ENCODE measurements at regions not wholly inside any gene's neighbourhood (a gene's known extent, or its start where the extent isn't known, plus 50 kb on each side); places are given as distances from the start of the nearest gene placed in this dataset.

DNA sequence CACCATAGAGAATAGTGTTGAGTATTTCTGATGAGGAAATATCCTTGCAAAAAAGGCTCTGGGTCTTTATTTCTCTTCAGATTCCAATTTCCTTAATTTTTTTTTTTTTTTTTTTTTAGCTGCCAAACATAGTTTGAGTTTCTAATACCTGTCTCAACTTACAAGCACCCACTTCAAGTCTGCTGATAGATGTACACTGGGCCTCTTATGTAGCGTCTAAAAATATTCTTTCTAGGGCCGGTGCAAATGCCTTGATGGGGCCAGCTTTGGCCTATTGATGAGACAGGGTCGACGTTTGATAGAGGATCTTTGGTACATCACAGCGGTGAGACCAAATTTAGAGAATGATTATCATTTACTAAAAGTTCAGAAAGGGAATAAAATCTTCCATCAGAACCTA is 626.4 kb downstream of the LMO4 start:
- DNase-seq (ENCODE audit: low spot score) = no peak
- no TSS peak for BruUV-seq (replicated peaks)
- intact Hi-C loops (cut with micrococcal nuclease; ENCODE audit: unreplicated experiment) = no loop called here
- TF ChIP-seq, protein P1, sequence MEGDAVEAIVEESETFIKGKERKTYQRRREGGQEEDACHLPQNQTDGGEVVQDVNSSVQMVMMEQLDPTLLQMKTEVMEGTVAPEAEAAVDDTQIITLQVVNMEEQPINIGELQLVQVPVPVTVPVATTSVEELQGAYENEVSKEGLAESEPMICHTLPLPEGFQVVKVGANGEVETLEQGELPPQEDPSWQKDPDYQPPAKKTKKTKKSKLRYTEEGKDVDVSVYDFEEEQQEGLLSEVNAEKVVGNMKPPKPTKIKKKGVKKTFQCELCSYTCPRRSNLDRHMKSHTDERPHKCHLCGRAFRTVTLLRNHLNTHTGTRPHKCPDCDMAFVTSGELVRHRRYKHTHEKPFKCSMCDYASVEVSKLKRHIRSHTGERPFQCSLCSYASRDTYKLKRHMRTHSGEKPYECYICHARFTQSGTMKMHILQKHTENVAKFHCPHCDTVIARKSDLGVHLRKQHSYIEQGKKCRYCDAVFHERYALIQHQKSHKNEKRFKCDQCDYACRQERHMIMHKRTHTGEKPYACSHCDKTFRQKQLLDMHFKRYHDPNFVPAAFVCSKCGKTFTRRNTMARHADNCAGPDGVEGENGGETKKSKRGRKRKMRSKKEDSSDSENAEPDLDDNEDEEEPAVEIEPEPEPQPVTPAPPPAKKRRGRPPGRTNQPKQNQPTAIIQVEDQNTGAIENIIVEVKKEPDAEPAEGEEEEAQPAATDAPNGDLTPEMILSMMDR (conservative IDR thresholded peaks at IDR 0.05; ENCODE audit: low read depth, low read length) = no peak
- TF ChIP-seq EZH2 (IDR thresholded peaks at IDR 0.05; ENCODE audit: borderline replicate concordance, low read depth, low read length, poor library complexity, severe bottlenecking) = no peak
- Histone ChIP-seq H3K36me3 (ENCODE audit: insufficient read depth, low read length, poor library complexity, severe bottlenecking) (no peaks in the 10 kb centered on the region), H3K27me3 (replicated peaks; ENCODE audit: insufficient read depth, low read depth, low read length, poor library complexity) (no peaks in the 10 kb centered on the region), H3K4me3 (ENCODE audit: low read depth, low read length, poor library complexity, severe bottlenecking) (no peak overlapping the region), H3K27ac (ENCODE audit: low read depth, low read length, poor library complexity, severe bottlenecking) (no peak overlapping the region), H3K4me1 (ENCODE audit: insufficient read depth, low read length, poor library complexity, severe bottlenecking) (peaks cover 12% of the 10 kb centered on the region), H3K9me3 (ENCODE audit: low read depth, low read length, poor library complexity, severe bottlenecking) (no peaks in the 10 kb centered on the region)
- POLR2A ChIA-PET (ENCODE audit: low non-redundant PET) = no interaction called here
- CTCF ChIA-PET = interaction anchor here (0.6 kb wide), 1 partner anchor 271 kb away, joined by 3 read pairs; no protein-coding TSS in a partner anchor

DNA sequence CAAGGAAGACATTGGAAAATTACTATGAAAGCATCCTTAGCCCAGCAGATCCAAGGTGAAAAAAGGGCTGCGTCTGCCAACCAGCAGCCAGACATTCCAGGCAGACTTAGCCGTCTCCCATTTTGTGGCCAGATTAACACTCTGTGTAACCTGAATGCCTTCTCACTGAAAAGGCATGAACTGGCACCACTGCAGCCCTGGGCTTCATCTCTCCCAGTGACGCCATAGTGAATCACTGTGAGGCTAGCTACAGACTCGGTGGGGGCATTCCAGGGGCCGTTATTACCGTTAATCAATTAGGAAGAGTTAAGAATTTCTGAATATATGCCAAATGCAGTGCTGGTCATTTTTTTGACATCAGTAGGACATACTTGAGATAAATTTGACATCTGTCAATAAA is 627.4 kb downstream of the LMO4 start:
- CTCF ChIA-PET = no interaction called here
- H3K27ac ChIP-seq (ENCODE audit: low read depth, low read length, poor library complexity, severe bottlenecking) = no peak overlapping the region

DNA sequence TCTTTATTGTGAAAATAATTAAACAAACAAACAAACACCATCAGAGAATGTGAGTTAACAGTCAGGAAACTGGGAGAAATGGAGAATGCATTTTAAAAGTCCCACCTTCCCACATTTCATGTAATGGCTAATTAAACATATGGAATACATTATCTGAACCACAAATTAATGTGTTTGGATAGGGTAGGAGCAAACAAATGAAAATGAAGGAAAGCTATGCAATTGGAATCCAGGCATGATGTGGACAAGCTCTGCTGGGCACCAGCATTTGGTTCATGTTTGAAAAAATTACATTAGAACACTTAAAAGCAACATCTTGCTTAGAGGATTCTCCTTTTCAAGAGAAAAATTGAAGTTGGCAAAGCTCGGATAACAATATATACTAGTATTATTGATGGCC is 628.1 kb downstream of the LMO4 start:
- Histone ChIP-seq H3K9me3 (ENCODE audit: low read depth, low read length, poor library complexity, severe bottlenecking) (no peaks in the 10 kb centered on the region), H3K4me1 (ENCODE audit: insufficient read depth, low read length, poor library complexity, severe bottlenecking) (peaks cover 4% of the 10 kb centered on the region), H3K27me3 (replicated peaks; ENCODE audit: insufficient read depth, low read depth, low read length, poor library complexity) (no peaks in the 10 kb centered on the region), H3K27ac (ENCODE audit: low read depth, low read length, poor library complexity, severe bottlenecking) (no peak overlapping the region), H3K4me3 (ENCODE audit: low read depth, low read length, poor library complexity, severe bottlenecking) (no peak overlapping the region), H3K36me3 (ENCODE audit: insufficient read depth, low read length, poor library complexity, severe bottlenecking) (no peaks in the 10 kb centered on the region)
- no TSS peak for BruUV-seq (replicated peaks)
- intact Hi-C loops (cut with micrococcal nuclease; ENCODE audit: unreplicated experiment) = no loop called here
- no peak for TF ChIP-seq EZH2 (IDR thresholded peaks at IDR 0.05; ENCODE audit: borderline replicate concordance, low read depth, low read length, poor library complexity, severe bottlenecking)
- TF ChIP-seq, protein P1 (conservative IDR thresholded peaks at IDR 0.05; ENCODE audit: low read depth, low read length) = no peak
- DNase-seq (ENCODE audit: low spot score) = no peak
- ChIA-PET POLR2A (ENCODE audit: low non-redundant PET) (no interaction called here), CTCF (no interaction called here)

More for the DNA sequence above, 627.4 kb downstream of the LMO4 start:
- H3K4me1 ChIP-seq (ENCODE audit: insufficient read depth, low read length, poor library complexity, severe bottlenecking) = peaks cover 4% of the 10 kb centered on the region
- POLR2A ChIA-PET (ENCODE audit: low non-redundant PET) = no interaction called here
- no TSS peak for BruUV-seq (replicated peaks)
- no peaks in the 10 kb centered on the region for H3K27me3 ChIP-seq (replicated peaks; ENCODE audit: insufficient read depth, low read depth, low read length, poor library complexity)
- no peak for DNase-seq (ENCODE audit: low spot score)
- intact Hi-C loops (cut with micrococcal nuclease; ENCODE audit: unreplicated experiment) = no loop called here
- no peaks in the 10 kb centered on the region for H3K9me3 ChIP-seq (ENCODE audit: low read depth, low read length, poor library complexity, severe bottlenecking)
- H3K36me3 ChIP-seq (ENCODE audit: insufficient read depth, low read length, poor library complexity, severe bottlenecking) = no peaks in the 10 kb centered on the region
- H3K4me3 ChIP-seq (ENCODE audit: low read depth, low read length, poor library complexity, severe bottlenecking) = no peak overlapping the region
- TF ChIP-seq EZH2 (IDR thresholded peaks at IDR 0.05; ENCODE audit: borderline replicate concordance, low read depth, low read length, poor library complexity, severe bottlenecking) = no peak
- TF ChIP-seq, protein P1 (conservative IDR thresholded peaks at IDR 0.05; ENCODE audit: low read depth, low read length) = no peak

Measured in A673 (cell line).